NCI-H82 (cell line): ENCODE measurements at regions not wholly inside any gene's neighbourhood (a gene's known extent, or its start where the extent isn't known, plus 50 kb on each side); places are given as distances from the start of the nearest gene placed in this dataset.
A peak's percentile ranks its signal among the peaks of the same experiment; 100 is the strongest.
"Not testable (repeated sequence)": the region's sequence is repeated elsewhere in the genome, so short reads cannot be mapped to it uniquely, and the experiment has no call there.

Experiments used
- DNase-seq: peaks from one replicate; lab custom pipeline; 2025; lab: John Stamatoyannopoulos, UW

DNA sequence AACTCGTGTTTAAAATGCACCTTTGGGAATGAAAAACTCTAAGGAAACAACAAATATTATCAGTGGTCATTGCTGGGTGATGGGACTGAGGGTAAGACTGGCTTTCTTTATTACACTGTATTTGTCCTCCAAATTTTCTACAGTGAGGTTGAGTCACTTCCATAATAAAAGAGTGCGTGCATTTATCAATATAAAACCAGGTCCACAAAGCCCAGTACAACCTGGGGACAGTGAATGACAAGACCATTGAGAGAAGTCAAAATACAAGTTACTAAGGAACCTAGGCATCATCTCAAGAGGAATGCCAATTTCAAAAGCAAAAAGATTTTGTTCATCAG is 76.4 kb downstream of the MAGED4 start:
- DNase-seq = no peak

DNA sequence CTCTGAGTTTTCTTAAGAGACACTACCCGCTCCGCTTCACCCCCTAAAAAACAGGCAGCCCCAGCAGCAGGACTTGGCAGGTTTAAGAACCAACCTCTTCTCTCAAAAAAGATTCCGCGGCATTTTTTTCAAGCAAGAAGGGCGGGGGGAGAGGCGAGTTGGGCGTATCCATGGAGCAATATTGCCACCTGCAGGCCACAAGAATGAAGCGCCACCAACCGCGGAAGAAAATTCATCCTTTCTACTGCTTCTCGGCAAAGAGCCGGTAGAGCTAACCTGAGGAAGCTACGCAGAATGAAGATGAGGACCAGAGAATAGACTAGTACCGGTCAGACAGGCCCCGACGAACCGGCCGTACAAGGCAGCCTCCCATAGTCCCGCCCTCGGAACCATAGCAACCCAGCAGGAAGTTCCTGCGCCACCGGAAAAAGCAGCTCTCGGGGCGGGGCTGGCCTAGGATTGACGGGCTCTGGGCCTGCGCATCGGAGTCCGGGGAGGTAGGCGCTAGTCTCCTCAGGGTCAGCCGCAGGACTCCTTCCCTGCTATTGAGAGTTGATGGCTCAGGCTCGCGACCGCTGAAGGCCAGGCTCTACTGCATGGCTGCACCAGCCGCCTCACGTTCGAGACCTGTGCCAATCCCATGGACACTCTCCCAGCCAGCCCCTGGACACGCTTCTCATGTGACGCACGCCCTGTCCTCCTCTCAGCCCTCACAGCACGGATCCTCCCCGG is 76.9 kb downstream of the MAGED4 start:
- DNase-seq = peak; percentile 90

DNA sequence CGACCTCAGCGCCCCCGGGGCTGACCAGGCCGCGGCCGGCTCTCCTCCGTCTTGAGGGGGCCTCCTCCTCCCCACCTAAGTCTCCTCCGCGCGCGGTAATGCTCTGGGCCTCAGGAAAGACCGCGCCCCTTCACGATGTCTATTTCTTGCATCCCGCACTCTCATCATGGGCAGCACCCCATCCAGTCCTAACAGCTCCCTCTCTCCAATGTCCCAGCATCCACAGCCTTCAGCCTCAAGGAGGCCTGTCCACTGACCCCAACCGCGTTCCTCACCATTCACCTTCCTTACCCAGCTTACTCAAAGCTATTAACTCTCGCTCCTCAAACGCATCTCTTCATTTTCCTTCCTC is 77.5 kb downstream of the MAGED4 start:
- no peak for DNase-seq

DNA sequence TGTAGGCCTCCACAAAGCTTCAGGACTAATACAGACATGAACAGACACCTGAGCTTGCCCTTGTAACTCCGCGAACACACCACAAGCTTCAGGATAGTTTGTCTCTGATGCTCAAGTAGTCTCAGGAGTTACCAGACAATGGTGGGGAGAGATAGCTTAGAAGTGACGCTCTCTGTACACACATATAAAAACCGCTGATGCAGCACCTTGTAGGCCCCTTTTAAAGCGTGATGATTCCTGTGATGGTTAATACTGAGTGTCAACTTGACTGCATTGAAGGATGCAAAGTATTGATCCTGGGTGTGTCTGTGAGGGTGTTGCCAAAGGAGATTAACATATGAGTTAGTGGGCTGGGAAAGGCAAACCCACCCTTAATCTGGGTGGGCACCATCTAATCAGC is 78.7 kb downstream of the MAGED4 start:
- no peak for DNase-seq

DNA sequence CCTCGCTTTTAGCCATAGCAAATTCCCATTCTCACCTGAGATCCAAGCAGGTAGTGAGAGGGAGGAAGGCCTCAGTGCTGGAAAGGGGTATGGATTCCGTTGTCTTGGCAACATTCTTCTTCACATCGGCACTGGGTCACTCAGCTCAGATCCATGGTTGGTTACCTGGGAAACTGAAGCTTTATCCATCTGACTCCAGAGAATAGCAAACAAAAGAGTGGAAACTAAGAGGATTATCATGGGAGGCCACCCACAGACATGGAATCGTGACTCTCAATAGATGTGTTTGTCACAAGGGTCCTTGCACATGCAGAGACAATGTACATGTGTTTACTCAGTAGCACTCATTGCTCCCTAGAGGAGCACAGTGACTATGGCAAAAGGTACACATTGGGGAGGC is 81.0 kb downstream of the MAGED4 start:
- no peak for DNase-seq

DNA sequence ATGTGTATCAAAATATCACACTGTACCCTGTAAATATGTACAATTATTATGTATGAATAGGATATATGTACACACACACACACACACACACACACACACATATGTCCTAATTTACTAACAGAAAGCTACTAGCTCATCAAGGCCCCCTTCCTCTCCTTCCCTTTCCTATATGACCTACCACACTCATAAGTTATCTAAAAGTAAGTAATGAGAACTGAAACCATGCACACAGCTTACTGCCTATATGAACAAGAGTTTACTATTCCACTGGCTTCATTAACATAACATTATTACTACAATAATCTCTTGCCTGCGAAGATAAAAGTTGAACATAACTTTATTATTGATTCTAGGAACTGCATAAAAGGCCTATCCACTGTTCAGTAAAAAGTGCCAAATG is 83.8 kb downstream of the MAGED4 start:
- DNase-seq = not testable (repeated sequence)

DNA sequence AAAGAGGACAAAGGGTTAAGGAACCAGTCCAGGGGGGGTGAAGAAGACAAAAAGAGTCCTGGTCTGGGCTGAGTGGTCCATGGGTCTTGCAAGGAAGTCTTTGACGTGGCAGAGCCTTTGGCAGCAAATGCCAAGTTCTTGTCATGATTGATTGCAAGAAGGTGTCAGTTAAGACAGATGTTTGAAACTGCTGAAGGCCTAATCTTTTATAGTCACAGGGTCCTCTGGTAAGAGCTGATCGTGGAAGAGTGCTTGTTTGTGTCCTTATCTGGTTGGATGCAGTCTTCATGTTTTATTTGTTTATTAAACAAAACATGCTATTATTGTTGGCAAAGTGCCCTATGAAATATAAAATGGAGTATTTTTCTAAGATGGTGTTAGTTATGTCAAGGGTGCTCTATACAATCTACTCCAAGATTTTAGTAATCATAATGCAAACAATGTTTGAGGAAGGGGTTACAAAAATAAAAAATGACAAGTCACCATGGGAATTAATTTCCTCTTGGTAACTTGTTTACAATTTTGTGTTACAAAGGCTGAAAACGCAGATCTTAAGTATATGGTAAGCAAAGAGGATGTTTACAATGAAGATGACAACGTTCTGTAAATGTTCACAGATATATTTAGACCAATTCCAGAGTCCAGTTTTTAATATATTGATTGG is 85.9 kb downstream of the MAGED4 start:
- DNase-seq = no peak

DNA sequence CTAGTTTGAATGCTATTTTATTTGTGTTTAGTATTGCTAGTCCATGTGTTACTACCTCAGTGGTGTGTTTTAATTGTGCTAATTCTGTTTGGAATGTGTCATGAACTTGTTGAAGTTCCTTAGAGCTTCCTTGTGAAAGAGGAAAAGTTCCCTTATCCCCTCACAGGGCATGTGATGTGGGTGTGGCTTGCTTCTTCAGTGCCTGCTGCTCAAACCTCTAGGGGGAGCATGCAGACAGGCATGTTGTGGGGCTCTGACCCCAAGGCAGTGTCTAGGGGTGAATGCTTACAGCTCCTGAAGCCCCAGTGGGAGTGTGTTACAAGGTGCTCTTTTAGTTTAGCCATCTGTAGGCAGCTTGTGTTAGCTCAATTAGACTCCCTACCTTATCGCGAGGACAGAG is 86.5 kb downstream of the MAGED4 start:
- peak; percentile 36 for DNase-seq

DNA sequence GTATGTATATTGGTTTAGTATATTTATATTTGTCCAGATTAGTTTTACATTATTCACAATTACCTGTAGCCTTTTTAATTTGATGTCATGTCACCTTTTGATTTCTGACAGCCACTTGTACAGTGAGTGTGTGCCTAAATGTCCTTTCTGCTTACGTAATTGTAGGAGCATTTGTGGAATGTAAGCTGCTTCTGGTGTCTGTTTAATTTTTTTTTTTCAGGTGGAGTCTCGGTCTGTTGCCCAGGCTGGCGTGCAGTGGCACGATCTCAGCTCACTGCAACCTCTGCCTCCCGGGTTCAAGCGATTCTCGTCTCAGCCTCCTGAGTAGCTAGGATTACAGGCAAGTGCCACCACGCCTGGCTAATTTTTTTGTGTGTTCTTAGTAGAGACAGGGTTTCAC is 91.2 kb upstream of the XAGE2 start:
- no peak for DNase-seq

DNA sequence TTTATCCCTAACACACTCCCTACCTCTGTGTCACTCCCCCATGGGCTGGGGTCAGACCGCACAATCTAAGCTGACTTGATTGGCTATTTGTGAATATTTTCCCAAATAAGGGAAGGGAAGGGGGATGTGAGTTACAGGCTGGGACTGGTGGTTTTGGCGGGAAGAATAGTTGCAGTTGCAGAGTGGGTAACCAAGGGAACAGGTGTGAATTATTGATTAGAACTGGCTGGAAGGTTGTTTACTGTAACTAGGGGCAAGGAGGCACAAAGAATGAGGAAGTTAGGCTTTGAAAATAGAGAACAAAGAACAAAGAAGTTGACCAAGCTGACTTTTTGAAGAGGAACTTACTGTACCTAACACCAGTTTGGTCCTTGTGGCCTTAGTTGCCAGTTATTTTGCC is 88.0 kb upstream of the XAGE2 start:
- no peak for DNase-seq

DNA sequence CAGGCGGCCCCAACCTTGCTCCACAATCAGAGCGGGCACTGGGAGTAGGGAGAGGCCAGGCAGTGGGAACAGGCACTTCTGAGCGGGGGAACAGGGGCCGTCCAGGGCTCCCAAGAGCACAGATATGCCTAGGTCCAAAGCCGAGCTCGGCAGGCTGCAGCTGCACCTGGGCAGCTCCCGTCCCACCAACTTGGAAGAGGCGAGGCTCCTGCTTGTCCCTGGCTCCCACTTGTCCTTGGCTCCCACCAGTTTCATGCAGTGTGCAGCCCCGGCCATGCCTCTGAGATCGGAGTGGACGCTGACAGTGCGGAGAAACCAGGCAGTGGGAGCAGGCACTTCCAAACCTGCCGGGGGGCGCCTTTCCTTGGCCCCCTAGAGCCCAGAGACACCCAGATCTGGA is 84.0 kb upstream of the XAGE2 start:
- no peak for DNase-seq

DNA sequence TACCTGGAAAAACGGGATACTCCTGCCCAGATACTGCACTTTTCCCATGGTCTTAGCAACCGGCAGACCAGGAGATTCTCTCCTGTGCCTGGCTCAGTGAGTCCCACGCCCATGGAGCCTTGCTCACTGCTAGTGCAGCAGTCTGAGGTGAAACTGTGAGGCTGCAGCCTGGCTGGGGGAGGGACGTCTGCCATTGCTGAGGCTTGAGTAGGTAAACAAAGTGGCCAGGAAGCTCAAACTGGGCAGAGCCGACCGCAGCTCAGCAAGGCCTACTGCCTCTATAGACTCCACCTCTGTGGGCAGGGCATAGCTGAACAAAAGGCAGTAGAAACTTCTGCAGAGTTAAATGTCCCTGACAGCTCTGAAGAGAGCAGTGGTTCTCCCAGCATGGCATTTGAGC is 69.9 kb upstream of the XAGE2 start:
- DNase-seq = not testable (repeated sequence)

DNA sequence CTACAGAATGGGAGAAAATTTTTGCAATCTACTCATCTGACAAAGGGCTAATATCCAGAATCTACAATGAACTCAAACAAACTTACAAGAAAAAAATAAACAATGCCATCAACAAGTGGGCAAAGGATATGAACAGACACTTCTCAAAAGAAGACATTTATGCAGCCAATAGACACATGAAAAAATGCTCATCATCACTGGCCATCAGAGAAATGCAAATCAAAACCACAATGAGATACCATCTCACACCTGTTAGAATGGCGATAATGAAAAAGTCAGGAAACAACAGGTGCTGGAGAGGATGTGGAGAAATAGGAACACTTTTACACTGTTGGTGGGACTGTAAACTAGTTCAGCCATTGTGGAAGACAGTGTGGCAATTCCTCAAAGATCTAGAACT is 60.3 kb upstream of the XAGE2 start:
- not testable (repeated sequence) for DNase-seq
